Activated T-cell treated with anti-CD3 and anti-CD28 coated beads for 48 hours (primary cell): ENCODE measurements at regions not wholly inside any gene's neighbourhood (a gene's known extent, or its start where the extent isn't known, plus 50 kb on each side); places are given as distances from the start of the nearest gene placed in this dataset.

Experiments used
- DNase-seq: peaks from one replicate; pipeline ENCODE4 v3.0.0-alpha.2; 2020; ENCODE audit warnings: low read depth

DNA sequence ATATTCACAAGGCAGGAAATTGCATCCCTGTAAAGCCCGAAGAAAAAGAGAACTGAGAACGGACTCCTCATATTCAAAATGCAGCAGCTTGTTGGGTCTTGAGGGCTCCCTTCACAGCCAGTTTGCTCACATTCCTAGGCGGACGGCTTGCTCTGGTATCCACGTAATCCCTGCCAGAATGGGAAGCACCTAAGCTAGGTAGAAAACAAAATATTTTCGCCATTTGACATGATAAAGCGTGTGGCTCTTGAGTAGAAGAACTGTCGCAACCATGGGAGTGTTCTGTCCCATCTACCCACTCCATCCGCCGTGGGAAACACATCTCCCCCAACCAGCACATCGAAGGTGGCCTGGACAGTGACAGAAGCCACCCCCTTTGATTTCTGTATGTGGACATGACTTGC, 183.1 kb downstream of the GAS1 start:
- DNase-seq, result no peak

DNA sequence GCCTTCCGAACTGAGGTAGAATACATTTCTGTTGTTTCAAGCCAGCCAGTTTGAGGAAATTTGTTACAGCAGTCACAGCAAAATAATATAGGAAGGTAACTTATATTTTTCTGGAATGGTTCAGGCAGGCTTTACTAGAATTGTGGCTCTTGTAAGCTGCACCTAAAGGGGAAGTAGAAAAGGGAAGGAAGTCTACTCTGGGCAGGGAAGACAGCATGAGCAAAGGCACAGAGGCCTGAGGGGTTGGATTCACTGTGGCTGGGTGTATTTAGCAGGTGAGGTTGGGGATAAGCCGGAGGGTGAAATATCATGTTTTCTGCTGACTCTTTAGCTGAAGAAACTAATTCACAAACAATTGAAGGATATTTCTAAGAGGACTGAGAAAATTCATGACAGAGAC, 183.5 kb downstream of the GAS1 start:
- DNase-seq, result no peak

DNA sequence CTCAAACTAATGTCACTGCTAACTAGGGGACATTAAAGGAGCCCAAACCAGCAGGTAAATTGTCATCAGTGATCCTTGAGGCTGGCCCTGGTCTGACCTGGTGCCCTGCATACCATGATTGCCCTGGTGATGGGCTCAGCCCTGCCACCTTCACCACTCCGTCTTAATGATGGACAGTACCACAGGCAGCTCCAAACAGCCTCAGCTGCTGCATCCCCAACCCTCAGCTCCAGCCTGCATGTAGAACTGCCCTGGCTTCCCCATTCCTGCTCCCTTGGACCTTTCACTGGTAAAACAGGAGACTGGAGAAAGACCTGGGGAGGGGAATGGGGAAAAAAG, 190.0 kb downstream of the GAS1 start:
- DNase-seq, result no peak

DNA sequence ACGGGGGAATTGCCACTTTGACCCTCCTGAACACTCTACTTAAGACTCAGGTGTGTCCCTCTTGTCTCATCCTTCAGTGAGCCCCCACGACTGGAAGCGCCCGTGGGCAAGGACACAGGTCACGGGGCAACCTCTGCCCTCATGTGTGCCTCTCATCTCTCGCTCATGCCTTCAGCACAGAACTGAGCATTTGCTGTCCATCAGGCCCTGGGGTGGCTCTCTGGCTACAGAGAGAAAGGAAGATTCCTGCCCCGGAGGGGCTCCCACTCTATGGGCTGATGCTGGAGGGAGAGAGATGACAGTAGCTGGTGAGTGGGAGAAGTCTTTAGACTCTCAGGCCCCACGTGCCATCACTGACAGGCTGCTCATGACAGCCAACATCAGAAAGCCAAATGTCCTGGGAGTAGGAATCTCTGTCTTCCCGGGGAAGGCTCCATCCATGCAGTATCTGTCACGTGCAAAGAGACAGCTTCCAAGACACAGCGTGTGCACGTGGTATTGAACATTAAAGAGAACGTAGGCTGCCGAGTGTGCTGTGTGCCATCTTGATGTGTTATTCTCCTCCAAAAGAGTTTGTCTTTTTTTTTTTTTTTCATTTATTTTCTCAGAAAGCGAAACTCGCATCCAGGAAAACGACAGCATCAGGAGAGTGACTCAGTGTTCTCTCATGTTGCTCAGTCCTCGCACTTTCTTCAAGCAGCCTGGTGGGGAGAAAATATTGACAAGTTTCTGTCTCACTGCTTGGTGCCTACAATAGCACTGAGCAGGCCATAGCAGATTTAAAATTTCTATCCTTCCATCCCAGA, 190.5 kb downstream of the GAS1 start:
- DNase-seq, result no peak

DNA sequence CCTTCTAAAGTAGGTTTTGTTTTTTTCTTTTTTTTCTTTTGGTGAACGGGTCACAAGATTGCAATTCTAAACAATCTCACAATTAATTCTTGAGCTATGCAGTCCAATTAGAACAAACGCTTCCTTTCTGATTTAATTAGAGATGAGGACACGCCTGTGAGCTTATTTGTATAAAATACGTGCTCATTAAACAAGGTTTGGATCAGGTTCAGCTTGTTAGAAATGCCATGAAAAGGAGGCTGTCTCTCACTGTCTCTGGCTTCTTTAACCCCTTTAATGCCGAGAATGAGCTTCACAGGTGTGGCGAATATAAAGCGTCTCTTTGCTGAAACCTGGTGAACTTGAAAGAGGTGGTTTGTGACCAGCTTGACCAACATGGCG, 191.8 kb downstream of the GAS1 start:
- no peak for DNase-seq

DNA sequence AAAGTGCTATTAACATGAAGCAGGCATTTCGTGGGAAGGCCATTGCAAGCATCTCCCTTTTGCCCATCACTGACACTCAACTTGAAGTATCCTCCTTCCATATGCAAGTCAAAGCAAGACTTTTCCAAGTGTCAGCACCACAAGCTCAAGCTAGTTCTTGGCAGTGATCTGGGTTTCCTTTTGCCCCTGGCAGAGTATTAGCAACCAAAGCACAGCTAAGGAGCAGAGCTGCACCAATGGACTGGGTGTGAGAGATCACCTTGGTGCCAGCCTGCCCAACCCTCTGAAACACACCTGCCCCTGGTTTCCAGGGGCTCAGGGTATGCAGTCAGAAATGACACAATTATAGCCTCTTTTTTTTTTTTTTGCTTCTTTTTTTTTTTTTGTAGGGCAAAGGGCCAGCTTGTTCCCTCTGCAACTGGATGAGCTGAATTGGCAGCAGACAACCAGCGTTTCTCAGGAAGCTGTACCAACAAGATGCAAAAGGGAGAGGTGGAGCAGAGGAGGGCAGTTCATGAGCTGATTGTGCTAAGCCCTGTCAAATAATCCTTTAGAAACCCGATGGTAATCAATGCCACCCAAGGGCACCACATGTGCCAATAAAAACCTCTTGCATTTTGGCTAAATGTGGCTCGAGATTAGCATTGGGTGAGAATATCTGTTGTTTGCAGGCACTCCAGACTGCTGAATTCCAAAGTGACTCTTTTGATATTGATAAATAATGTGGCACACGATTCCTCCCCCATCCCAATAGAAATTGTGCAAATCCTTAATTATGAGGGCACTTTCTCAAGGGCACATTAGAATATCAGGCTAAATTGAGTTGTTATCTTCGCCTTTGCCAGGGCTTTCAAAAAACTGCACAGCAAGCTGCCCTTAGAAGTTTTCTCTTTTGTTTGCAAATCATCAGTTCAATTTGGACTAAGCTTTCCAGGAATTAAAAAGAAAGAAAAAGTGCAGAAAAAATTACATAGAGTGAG, 192.4 kb downstream of the GAS1 start:
- no peak for DNase-seq

DNA sequence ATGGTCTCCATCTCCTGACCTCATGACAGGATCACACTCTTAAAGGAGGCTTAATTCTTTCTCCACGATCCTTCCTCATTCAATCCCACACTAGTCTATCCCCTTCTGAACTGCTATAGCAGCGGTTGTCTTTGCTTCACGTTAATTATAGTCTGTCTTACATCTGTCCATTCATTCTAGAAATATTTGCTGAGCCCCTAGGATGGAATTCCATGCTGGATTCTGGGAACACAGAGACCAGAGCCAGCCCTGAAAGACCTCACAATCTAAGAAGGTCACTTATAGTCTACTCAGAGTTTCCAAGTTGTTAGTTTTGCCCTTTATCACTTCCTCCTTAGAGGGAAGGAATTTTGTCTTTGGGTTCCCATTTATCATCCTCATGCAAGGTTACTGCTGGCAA, 193.5 kb downstream of the GAS1 start:
- no peak for DNase-seq

DNA sequence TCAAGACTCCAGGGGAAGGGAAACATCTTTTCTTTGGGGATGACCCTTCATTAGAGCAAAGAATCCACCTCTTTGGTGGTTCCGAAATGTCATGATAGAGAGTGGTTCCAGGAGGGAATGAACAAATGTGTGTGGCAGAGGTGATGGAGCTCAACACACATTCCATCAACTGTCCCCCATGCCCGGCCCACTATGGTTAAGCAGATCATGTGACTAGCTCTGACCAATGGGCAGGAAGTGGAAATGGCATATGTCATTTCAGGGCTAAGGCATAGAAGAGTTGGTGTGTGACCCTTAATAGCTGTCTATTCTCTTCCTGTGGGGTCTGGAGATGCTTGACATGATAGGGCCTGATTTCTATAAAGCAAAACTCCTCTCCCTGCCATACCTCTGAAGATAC, 194.6 kb downstream of the GAS1 start:
- DNase-seq, result no peak

DNA sequence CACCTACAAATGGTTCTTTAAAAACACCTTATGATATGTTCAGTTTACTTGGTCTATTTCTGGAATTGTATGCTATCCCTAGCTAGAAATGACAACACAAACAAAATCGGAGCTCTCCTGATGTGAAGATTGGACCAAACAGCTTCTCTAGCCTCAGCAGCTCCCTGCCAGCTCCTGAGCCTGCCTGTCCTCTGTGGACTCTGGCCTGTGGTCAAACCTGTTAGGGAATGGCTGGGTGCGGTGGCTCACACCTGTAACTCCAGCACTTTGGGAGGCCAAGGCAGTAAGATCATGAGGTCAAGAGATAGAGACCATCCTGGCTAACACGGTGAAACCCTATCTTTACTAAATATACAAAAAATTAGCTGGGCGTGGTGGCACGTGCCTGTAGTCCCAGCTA, 195.3 kb downstream of the GAS1 start:
- DNase-seq, result no peak

DNA sequence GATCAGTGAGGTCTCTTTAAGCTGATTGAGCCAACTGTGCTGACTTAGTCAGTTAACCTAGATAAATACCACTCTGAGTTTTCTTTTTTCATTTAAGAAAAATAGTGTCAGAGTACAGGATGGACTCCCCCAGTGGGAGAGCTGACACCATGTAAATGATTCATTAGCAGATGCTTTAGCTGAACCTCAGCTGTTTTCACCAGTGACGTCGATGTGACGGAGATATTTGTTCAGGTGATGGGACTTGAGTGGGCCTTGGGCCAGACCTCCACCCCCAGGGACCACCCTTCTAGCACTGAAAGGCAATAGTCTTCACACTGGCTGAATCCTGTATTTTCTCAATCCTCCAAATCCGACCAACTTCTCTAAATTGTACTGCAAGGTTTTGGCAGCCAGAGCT, 196.1 kb downstream of the GAS1 start:
- DNase-seq, result no peak

DNA sequence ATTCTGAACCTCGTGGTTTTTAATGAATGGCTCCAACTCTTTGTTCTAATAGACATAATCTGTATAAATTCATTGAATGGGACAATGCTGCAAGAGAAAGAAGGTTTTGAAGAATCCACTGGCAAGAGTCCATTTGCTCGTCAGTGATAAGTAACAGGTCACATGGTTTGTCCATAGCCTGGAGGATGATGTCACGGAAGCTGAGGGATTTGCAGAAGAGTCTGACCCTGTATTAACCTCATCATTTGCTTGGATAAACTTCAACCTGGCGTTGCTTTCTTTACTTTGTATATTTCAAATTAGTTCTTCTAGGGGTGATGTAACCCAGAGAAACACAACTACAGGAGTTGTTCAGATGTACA, 197.4 kb downstream of the GAS1 start:
- DNase-seq, result no peak

DNA sequence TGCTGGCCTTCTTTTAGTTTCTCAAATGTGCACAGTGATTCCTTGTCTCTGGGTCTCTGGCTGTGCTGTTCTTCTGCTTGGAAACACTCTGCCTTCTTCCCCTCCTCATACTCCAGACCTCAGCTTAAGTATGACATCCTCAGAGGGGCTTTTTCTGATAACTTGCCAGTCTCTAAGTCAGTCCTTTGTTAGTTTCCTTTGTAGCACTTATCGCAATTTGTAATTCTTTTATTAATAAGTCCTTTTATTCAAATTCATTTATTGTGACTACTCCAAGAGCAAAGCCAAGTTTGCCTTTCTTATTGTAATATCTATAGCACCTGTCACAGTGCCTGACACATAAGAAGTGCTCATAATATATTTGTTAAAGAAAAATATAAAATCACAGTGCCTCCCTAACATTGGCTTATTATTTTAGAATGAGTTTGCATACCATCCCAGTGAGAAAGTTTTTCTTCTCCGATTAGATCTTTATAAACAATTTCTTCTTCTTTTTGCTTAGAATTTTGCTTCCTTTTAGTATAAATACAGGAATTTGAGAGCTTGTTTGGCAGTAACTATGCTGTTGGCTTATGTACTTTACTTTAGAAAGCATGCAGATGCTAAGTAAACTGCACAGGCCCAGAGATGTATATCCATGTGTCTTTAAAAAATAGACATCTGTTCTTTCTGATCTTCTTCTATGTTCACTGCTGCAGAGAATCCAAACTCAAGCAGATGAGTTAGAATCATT, 198.0 kb downstream of the GAS1 start:
- no peak for DNase-seq

DNA sequence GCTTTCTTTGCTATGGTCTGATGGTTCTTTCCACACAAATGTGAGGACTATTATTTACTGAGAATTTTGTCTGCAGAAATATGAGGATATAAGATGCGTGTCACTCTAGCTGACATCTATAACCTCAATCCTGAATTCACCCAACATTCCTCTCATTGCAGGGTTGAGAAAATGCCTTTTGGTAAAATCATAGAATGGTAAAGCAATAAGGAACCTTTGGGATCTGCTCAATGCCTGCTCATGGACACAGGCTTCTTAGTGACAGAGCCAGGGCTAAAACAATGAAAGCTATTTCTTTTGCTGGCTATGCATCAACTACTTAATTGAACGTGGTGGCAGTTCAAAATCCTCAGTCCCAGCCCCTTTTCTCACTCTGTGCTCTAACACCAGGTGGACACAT, 199.6 kb downstream of the GAS1 start:
- no peak for DNase-seq

DNA sequence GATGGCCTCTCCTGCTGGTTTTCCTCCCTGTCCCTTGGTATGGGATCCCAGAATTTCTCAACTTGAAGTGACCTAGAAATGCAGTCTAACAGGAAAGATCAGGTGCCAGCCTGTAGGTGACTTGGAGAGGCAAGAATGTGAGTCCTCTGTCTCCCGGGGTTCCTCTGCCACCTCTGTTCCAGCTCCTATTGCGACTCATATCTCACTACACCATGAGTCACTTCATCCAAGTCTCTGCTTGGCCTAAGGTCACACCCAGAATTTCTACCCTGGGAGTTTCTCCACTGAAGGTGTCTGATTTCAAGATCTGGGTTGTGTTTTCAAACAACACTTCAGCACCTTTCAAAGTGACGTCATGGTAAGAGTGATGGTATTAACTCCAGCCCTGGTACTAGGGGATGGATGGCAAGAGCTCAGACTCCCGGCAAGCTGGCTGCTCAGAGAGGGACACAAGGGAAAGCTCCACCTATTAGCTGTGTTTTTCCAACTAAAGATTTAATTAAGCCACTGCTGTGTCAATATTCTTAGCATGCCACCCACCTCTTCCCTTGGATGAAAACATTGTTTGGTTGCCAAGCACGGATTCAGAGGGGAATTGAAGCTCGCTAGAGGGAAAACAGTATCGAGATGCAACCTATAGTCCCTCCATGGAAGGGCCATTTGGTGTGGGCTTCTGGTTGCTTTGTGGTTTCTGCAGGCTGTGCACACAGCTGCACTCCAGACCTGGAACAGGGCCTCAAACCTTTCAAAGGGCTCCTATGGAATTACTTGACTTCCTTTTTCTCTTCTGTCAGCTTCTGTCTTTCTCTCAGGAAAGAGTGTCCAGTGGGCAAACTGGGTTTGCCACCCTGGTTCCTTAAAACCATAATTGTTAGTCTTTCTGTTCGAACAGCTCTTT, 205.7 kb downstream of the GAS1 start:
- DNase-seq, result no peak

DNA sequence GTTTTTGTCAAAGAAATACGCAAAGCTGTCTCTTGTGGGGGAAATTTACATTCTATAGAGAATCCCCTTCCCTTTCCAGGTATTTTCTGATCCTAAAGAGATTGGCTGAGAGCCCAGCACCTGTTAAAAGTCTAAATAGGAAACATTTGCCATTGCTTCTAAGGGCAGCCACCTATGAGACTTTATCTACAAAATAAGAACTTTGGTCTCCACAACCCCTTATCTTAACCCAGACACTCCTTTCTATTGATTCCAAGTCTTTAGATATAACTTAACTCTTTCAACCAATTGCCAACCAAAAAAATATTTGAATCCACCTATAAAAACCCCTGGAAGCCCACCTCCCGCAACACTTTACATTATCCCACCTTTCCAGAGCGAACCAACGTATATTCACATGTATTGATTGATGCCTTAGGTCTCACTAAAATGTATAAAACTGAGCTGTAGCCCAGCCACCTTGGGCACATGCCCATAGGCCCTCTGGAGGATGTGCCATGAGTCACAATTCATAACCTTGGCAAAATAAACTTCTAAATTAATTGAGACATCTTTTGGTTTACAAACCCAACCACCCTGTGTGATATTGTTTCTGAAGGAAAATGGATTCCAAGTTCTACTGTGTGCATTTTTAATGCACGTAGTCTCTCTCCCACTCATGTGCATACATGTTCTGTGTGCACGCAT, 211.4 kb downstream of the GAS1 start:
- no peak for DNase-seq

DNA sequence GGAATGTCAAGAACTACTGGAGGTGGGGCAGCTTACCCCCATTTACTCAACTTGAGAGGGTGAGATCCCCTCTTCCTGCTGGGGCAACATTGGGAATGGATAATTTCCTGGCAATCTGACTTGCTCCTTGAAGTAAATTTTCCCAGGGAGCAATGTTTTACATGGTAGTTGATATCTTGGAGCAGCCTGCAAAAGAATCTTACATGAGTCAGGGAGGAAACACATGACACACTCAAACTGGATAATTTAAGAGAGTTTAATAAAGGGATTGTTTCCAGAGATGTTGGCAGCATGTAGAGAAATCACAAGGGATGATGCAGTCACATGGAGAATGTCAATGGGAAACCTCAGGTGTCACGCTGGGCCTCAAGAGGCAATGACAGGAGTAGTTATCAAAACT, 212.5 kb downstream of the GAS1 start:
- DNase-seq, result no peak

DNA sequence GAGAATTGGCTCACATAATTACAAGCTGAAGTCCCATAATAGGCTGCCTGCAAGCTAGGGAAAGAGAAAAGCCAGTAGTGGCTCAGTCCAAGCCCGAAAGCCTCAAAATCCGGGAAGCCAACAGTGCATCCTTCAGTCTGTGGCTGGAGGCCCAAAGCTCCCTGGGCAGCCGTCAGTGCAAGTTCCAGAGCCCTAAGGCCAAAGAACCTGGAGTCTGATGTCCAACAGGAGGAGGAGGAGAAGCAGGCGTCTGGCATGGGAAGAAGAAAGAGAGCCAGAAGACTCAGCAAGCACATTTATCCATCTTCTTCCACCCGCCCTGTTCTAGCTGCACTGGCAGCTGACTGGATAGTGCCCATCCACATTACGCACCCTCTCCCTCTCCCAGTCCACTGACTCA, 213.4 kb downstream of the GAS1 start:
- DNase-seq, result no peak

DNA sequence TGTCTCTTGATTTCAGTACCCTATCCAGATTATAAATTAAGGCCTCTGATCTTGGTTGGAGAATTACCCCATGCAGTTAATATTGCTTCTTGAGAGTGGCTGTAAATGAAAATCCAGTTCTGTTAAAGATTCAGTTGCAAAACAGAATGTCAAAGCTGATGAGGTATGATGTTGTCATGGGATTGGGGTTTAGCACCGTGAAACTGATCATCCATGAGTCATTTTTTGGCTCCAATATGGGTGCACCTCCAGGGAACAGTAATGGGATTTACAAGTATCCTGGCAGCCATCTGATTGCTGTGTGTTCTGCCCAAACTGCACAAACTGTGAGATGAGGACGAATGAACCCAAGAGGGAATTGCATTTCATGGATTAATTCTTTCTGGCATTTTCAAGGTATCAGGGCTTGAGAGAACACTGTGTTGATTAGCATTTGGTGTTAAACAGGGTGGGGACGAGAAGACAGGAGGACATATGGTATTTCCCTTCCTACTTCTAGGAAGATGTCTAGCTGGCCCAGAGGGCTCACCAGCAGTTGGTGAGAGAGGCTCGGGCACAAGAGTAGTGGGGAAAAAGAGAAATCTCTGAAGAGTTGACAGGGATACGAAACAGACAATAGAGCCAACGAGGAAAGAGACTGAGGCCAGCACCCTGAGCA, 214.7 kb downstream of the GAS1 start:
- DNase-seq, result no peak

DNA sequence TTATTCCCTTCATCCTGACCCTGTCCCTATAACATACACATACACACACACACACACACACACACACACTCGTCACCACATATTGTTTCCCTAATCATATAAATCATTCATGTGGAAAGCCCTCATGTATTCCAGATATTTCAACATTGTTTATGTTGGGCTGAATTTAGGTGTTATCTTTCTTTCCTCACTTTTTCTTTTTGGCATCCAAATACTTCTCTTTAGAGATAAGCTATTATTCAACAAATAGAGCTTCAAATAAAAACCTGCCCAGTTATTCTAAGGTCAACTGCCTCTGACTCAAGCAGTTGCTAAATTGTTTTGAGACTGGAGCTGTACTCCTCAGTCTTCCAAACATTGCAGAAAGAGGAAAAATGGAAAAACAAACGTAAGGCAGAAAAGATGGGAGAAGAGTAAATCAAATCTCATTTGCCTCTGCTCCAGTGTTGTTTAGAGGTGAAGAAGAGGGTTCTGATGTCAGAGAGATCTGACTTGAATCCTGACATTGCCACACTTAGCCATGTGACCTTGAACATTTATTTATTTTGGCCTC, 215.7 kb downstream of the GAS1 start:
- no peak for DNase-seq

DNA sequence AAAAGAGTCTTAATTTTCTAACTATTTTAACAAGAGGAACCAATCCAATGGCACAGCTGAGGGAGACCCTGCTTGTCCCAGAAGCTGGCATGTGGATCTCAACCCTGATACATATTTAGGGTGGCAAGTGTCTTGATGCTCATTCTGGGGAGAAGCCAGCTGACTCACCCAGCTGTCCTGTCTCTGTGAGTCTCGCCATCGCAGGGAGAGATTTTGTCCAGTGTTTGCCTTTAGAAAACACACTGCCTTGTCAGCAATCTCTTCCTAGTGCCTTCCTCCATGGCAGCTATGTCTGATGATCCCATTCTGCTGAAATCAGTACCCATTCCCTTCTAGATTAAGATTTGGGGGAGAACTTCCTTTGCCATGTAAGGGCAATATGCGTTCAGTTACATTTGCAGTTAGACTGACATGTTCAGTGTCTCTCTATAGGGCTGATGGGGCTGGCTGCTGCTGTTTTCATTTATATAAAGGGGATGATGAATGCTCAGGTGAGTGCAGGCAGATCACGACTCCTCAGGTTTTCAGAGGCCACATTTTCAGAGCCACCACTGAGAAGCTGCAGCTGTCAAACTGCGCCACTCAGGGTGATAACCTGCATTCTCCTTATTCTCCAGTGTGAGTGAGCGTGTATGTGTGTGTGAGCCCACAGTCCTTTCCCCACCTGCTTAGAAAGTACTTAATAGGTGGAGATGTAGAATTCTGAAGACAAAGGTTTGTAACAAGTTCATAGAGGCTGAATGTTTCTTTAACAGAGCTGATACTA, 217.0 kb downstream of the GAS1 start:
- no peak for DNase-seq
